ENCODE measurements at regions not wholly inside any gene's neighbourhood (a gene's known extent, or its start where the extent isn't known, plus 50 kb on each side); places are given as distances from the start of the nearest gene placed in this dataset.

- DNase-seq: no peak
Measured at GRCh38 chr4:163969291-163969690, 474.8 kb downstream of the TMA16 start.

DNA sequence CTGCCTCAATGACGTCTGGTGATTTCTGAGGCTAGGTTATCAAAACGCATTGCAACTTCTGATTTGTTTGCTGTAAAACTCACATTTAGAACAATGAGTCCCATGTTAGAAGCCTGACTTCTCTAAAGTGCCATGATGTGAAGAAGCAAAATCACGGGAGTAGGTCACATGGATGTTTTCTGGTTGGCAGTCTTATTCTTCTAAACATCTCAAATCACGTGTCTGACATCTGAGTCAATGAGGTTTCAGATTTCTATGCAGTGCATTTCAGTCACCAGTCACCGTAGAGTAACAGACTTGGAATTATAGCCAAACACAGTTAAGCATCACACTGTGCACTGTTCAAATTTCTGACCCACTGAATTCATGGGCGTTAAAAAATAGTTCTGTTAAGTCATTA is 482.1 kb downstream of the TMA16 start:
- no peak for DNase-seq

DNA sequence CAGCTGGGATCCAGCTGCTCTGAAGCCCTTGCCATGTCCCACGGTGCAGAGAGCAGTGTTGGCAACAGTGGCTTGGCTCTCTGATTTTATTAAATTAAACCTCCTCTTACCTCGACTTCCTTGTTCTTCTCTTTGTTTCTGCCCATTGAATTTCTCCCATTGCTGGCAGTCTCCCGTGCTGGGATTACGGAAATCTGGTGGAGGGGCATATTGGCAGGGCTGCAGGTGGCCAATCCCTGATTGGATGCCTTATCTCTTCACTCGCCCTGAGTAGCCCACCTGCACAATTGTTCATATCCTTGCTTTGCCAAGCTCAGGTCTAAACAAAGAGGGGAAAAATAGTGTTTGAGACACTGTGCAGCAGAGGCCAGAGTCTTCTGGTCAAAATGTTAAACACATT is 493.9 kb downstream of the TMA16 start:
- no peak for DNase-seq

GRCh38 chr4:163988865-163989264 is 494.4 kb downstream of the TMA16 start:
- no peak for DNase-seq

- DNase-seq: no peak
Measured at GRCh38 chr4:163991298-163991865, 496.9 kb downstream of the TMA16 start.

DNA sequence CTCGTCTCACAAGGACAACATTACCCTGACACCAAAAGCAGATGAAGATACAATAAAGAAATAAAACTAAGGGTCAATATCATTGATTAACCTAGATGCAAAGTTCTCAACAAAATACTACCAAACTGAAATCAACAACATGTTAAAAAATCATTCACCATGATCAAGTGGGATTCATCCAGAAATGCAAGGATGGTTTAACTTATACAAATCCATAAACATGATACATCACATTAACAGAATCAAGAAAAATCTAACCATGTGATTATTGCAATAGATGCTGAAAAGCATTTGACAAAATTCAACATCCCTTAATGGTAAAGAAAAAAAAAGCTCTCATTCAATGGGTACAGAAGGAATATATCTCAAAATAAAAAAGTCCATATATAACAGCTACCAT is 514.9 kb downstream of the TMA16 start:
- DNase-seq: no peak

DNA sequence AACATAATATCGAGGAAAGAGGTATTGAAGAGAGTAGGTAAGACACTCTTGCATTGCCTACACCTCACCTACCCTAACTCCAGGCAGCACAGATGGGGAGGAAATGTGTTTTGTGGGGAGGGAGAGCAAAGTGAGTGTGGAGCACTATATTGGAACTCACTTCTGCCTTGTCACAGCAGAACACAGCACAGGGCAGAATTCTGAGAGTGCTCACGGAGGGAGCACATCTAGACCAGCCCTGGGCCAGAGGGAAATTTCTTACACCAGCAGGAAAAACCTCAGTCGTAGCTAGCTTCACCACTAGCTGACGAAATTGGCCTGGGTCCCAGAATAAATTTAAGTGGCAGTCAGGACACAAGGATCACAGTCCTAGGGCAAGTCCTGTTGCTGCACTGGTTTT is 517.3 kb downstream of the TMA16 start:
- DNase-seq: no peak

GRCh38 chr4:164012396-164013027 is 518.0 kb downstream of the TMA16 start:
- DNase-seq: no peak

GRCh38 chr4:164021947-164022346 is 527.5 kb downstream of the TMA16 start:
- DNase-seq: no peak

DNA sequence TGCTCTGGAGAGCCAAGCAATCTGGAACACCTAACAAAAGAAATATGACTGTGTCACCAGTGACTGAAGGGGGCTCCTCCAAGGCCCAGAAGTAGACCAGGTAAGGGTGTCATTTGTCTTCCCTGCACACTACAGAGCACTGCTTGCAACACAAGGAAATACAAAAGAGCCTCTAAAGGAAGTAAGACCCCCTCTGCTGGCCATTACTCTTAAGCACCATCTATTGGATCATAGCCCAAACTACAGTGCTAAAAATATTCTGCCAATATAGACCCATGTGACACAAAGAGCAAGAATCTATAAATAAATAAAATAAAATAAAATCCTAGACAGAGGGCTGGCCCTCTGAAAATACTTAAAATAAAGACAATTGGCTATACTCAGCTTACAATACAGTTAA is 528.7 kb downstream of the TMA16 start:
- no peak for DNase-seq

GRCh38 chr4:164027805-164028204 is 533.3 kb downstream of the TMA16 start:
- DNase-seq: no peak

GRCh38 chr4:164039482-164039881 is 545.0 kb downstream of the TMA16 start:
- no peak for DNase-seq

- DNase-seq: no peak
Measured at GRCh38 chr4:164056426-164057142, 562.1 kb downstream of the TMA16 start.

- DNase-seq: no peak
Measured at GRCh38 chr4:164058776-164059445, 564.4 kb downstream of the TMA16 start.

- no peak for DNase-seq
Measured at GRCh38 chr4:164060456-164060855, 566.0 kb downstream of the TMA16 start.

DNA sequence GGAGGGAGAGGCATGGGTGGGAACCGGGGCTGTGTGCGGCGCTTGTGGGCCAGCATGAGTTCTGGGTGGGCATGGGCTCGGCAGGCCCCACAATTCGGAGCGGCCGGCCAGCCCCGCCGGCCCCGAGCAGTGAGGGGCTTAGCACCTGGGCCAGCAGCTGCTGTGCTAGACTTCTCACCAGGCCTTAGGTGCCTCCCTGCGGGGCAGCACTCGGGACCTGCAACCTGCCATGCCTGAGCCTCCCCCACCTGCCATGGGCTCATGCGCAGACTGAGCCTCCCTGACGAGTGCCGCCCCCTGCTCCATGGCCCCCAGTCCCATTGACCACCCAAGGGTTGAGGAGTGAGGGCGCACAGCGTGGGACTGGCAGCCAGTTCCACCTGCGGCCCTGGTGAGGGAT is 573.9 kb downstream of the TMA16 start:
- no peak for DNase-seq

DNA sequence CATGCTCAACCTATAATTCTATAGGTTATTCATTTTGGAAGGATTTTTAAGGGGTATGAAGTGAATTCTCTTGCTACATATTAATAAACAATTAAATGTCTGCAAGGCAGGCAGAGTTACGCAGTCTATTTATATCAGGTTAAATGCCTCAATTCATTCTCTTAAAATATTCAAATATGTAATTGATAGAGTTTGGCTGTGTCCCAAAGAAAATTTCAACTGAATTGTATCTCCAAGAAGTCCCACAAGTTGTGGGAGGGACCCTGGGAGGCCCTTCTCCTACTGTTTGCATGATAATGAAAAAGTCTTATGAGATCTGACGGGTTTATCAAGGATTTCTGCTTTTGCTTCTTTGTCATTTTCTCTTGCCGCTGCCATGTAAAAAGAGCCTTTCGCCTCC is 576.1 kb downstream of the TMA16 start:
- no peak for DNase-seq

GRCh38 chr4:164081371-164081770 is 586.9 kb downstream of the TMA16 start:
- no peak for DNase-seq

GRCh38 chr4:164081801-164082200 is 587.3 kb downstream of the TMA16 start:
- DNase-seq: no peak

DNA sequence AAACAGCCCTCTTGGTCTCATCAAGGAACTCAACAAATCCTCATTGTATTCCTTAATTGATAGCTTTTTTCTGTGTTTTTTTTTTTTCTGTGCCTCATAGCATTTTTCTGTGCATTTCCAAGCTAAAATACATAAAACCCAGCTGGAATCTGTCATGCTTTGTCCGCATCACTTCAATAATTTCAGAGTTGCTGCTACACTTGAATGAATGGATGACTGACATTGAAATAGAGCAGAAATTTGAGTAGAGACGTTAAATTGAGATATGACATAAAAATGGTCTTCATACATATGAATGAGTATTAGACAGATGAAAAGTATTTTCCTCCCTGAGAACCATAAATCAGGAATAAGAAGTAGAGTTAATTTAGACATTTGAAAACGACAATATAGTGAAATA is 593.2 kb downstream of the TMA16 start:
- no peak for DNase-seq

DNA sequence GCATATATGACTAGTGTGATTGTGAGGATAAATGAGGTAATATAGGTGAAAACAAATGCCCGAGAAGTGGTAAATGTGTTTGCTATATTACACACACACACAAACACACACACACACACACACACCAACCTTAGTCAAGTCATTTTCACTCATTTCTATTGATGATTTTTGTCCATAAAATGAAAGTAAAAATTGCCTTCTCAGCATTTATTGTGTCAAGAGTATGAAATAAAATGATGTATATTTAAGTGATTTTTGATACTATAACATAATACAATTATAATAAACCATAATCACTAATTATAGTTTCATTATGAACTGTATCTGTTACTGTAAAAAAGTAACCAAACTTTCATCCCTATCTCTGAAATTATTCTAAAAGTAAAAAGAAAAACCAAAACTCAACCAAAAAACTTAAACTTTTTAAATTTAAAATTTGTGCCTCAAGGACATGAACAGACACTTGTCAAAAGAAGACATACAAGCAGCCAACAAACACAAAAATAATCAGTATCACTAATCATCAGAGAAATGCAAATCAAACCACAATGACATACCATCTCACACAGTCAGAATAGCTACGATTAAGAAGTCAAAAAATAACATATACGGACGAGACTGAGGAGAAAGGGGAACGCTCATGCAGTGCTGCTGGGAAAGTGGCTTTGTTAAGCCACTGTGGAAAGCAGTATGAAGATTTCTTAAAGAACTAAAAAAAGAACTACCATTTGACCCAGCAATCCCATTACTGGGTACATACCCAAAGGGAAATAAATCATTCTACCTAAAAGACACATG is 601.0 kb downstream of the TMA16 start:
- DNase-seq: no peak

DNA sequence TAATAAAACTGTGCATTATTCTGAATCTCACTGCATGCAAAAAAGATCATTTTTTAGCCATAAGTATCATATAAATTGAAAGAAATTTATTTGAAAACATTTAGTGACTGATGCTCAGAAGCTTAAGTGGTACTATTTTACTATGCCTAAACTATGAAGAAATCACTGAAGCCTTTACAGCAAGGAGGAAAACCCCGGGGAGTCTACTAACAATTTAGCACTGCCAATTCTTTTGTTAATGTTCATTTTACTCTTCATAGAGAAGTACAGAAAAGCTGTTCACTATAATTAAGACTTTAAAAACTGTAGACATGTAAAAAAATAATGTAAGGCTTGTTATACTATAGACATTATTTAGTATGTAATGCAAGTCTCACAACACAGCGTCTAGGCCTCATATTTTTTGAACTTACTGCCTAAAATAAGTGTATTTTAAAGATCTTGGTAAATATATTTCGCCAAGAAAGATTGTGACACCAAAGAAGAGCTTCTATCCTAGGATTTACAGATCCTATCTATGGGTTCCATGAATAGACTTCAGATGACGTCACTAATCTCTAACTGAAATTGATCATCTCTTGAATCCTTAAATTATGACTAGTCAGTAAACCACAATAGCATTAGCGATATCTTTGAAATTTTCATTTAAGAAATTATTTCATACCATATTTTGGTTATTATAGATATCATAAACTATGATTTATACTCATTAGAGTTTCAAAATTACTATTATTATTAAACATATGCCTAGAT is 602.5 kb downstream of the TMA16 start:
- DNase-seq: no peak
